SK-N-SH (cell line): ENCODE measurements at regions not wholly inside any gene's neighbourhood (a gene's known extent, or its start where the extent isn't known, plus 50 kb on each side); places are given as distances from the start of the nearest gene placed in this dataset.
"Not testable (repeated sequence)": the region's sequence is repeated elsewhere in the genome, so short reads cannot be mapped to it uniquely, and the experiment has no call there.

Experiments used
- CTCF ChIP-seq: fragments of 200-600 bp; sonication (generic); IDR thresholded peaks from 2 replicates; pipeline ENCODE4 v1.6.1; 2017; ENCODE audit warnings: antibody characterized with exemption, mild to moderate bottlenecking, moderate library complexity
- FOXJ3 ChIP-seq: sonication (generic); formaldehyde crosslinking; IDR thresholded peaks from 2 replicates; pipeline ENCODE4 v1.5.1; 2020; ENCODE audit warnings: mild to moderate bottlenecking, missing genetic modification reagents
- JUND ChIP-seq: IDR thresholded peaks from 2 replicates; pipeline ENCODE4 v1.4.0; 2012
- POLR2AphosphoS5 ChIP-seq: IDR thresholded peaks from 2 replicates; pipeline ENCODE4 v1.6.1; 2012; ENCODE audit warnings: low read depth, low read length
- REST ChIP-seq: IDR thresholded peaks from 2 replicates; pipeline ENCODE4 v1.6.1; 2012; ENCODE audit warnings: mild to moderate bottlenecking, low read depth, low read length, moderate library complexity
- SIN3A ChIP-seq: IDR thresholded peaks from 2 replicates; pipeline ENCODE4 v1.6.1; 2012; ENCODE audit warnings: low read depth, mild to moderate bottlenecking, low read length, moderate library complexity, borderline replicate concordance
- TCF12 ChIP-seq: IDR thresholded peaks from 2 replicates; pipeline ENCODE4 v1.4.0; 2012

DNA sequence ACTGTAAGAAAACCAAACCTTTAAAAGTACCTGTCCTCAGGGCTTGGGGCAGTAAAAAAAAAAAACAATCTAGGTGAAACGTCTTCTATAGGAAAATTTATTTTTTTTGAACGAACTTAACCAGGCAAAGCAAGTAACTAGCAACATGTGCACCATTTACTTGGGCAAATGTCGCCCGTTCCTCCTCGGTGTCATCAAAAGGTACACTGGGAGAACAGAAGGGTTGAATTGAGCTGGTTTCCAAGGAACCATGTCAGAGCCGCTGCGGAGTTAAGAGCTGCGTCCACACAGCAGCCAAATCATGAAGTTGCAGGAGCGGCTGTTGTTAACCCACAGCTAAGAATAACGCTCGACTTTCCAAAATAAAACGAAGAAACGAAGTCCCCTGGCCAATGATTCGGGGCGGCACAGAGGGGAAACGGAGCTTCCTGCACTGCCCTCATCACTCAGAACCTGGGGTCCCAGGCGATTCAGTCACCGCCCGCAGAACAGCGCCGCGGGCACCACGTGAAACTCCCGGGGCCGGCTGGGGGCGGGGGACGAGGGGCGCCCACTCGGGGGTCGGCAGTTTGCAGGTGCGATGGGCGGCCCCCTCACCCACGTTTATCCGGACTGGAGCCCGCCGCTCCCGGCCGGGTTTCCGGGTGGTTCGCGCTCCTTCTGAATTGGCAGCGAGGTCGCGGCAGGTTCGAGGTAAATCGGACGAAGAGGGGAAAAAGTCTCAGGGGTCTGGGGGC, 53.6 kb upstream of the PLGLB1 start:
- TF ChIP-seq FOXJ3 (CRISPR knock-in tag); TCF12; SIN3A; REST; JUND; CTCF; POLR2AphosphoS5: not testable (repeated sequence)
